SU-DHL-6 (cell line): ENCODE measurements at regions not wholly inside any gene's neighbourhood (a gene's known extent, or its start where the extent isn't known, plus 50 kb on each side); places are given as distances from the start of the nearest gene placed in this dataset.

Source experiments
- H2AFZ ChIP-seq: fragments of 200-600 bp; sonication (generic); 2 replicates; pipeline ENCODE4 v1.6.1; 2014; ENCODE audit warnings: low read depth, mild to moderate bottlenecking, moderate library complexity, mixed read lengths, antibody characterized with exemption, low read length; ENCODE audit not compliant: severe bottlenecking
- H3F3A ChIP-seq: fragments of 200-600 bp; shearing (Covaris generic); 2 replicates; pipeline ENCODE4 v1.6.0; 2016; ENCODE audit warnings: antibody characterized with exemption, mild to moderate bottlenecking; ENCODE audit not compliant: insufficient read depth
- H3K27ac ChIP-seq: fragments of 200-600 bp; sonication (generic); 2 replicates; pipeline ENCODE4 v1.5.1; 2016; ENCODE audit warnings: low read depth, mild to moderate bottlenecking, low read length, moderate library complexity, mixed read lengths
- H3K27me3 ChIP-seq: fragments of 200-600 bp; sonication (generic), shearing (Covaris generic); 2 replicates; pipeline ENCODE4 v1.6.0; 2014; ENCODE audit warnings: mild to moderate bottlenecking, low read length
- H3K36me3 ChIP-seq: fragments of 200-600 bp; sonication (generic); 2 replicates; pipeline ENCODE4 v1.6.1; 2014; ENCODE audit warnings: mild to moderate bottlenecking, low read length, mixed read lengths
- H3K4me2 ChIP-seq: fragments of 300-600, 200-600 bp; shearing (Covaris generic), sonication (generic); 2 replicates; pipeline ENCODE4 v1.6.0; 2014; ENCODE audit warnings: low read length, low read depth, mild to moderate bottlenecking; ENCODE audit not compliant: poor library complexity, severe bottlenecking
- H3K4me3 ChIP-seq: fragments of 200-600 bp; sonication (generic); 2 replicates; pipeline ENCODE4 v1.5.1; 2014; ENCODE audit warnings: antibody characterized with exemption, low read length, mild to moderate bottlenecking, mixed read lengths; ENCODE audit not compliant: insufficient read depth, poor library complexity, severe bottlenecking
- H3K79me2 ChIP-seq: fragments of 200-600 bp; sonication (generic); 2 replicates; pipeline ENCODE4 v1.6.1; 2014; ENCODE audit warnings: mild to moderate bottlenecking, low read length, moderate library complexity; ENCODE audit not compliant: insufficient read depth
- H3K9ac ChIP-seq: fragments of 200-600 bp; sonication (generic); 2 replicates; pipeline ENCODE4 v1.7.0; 2014; ENCODE audit warnings: mild to moderate bottlenecking, low read length
- H3K9me2 ChIP-seq: fragments of 200-600 bp; sonication (generic); replicated peaks from 2 replicates; pipeline ENCODE4 v1.6.1; 2014; ENCODE audit warnings: low read length; ENCODE audit not compliant: insufficient read depth
- H3K9me3 ChIP-seq: fragments of 200-600 bp; sonication (generic); 2 replicates; pipeline ENCODE4 v1.6.1; 2014; ENCODE audit warnings: low read length, mixed read lengths; ENCODE audit not compliant: insufficient read depth
- H4K20me1 ChIP-seq: fragments of 200-600 bp; sonication (generic); 2 replicates; pipeline ENCODE4 v1.6.1; 2014; ENCODE audit warnings: low read depth, mild to moderate bottlenecking, antibody characterized with exemption, low read length, moderate library complexity, mixed read lengths
- EZH2phosphoT487 ChIP-seq: fragments of 200-600 bp; sonication (generic), shearing (Covaris generic); conservative IDR thresholded peaks from 2 replicates; pipeline ENCODE4 v1.6.1; 2018; ENCODE audit warnings: mild to moderate bottlenecking, antibody characterized with exemption, low read length, moderate library complexity, mixed read lengths
- TF ChIP-seq, protein P1 (sequence below): fragments of 200-600 bp; sonication (generic); IDR thresholded peaks from one replicate; pipeline ENCODE4 v1.5.1; 2017; ENCODE audit warnings: antibody characterized with exemption, mild to moderate bottlenecking, low read length, moderate library complexity; ENCODE audit not compliant: insufficient read depth, poor library complexity, severe bottlenecking

DNA sequence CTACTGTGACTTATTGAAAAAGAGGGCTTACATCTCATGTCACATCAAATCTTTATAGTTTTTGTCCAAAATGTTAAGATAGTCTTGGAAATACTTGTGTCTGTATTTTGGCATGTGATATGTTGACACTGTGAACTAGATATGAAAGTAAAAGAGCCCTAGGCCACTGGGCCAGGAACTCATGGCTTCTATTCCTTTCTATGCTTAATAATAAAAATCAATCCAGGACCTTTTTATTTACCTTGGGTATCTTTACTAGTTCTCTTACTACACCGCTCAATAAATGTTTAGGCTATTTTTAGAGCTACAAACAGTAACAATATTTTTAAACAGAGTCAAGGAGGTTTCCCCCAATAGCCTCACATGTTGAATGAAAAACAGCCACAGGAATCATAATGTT lies 348.6 kb upstream of the SLC24A2 start:
- no peaks in the 10 kb centered on the region for H3K9me2 ChIP-seq
- H3K4me3 ChIP-seq = no peak overlapping the region
- no peak overlapping the region for H3K4me2 ChIP-seq
- no peak overlapping the region for H3K27ac ChIP-seq
- TF ChIP-seq EZH2phosphoT487 = no peak
- TF ChIP-seq, protein P1, sequence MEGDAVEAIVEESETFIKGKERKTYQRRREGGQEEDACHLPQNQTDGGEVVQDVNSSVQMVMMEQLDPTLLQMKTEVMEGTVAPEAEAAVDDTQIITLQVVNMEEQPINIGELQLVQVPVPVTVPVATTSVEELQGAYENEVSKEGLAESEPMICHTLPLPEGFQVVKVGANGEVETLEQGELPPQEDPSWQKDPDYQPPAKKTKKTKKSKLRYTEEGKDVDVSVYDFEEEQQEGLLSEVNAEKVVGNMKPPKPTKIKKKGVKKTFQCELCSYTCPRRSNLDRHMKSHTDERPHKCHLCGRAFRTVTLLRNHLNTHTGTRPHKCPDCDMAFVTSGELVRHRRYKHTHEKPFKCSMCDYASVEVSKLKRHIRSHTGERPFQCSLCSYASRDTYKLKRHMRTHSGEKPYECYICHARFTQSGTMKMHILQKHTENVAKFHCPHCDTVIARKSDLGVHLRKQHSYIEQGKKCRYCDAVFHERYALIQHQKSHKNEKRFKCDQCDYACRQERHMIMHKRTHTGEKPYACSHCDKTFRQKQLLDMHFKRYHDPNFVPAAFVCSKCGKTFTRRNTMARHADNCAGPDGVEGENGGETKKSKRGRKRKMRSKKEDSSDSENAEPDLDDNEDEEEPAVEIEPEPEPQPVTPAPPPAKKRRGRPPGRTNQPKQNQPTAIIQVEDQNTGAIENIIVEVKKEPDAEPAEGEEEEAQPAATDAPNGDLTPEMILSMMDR = no peak
- H3F3A ChIP-seq = no peaks in the 10 kb centered on the region
- H3K9ac ChIP-seq = no peak overlapping the region
- H3K36me3 ChIP-seq = no peaks in the 10 kb centered on the region
- no peaks in the 10 kb centered on the region for H3K27me3 ChIP-seq
- H4K20me1 ChIP-seq = no peaks in the 10 kb centered on the region
- no peak overlapping the region for H2AFZ ChIP-seq
- no peaks in the 10 kb centered on the region for H3K79me2 ChIP-seq
- no peaks in the 10 kb centered on the region for H3K9me3 ChIP-seq

DNA sequence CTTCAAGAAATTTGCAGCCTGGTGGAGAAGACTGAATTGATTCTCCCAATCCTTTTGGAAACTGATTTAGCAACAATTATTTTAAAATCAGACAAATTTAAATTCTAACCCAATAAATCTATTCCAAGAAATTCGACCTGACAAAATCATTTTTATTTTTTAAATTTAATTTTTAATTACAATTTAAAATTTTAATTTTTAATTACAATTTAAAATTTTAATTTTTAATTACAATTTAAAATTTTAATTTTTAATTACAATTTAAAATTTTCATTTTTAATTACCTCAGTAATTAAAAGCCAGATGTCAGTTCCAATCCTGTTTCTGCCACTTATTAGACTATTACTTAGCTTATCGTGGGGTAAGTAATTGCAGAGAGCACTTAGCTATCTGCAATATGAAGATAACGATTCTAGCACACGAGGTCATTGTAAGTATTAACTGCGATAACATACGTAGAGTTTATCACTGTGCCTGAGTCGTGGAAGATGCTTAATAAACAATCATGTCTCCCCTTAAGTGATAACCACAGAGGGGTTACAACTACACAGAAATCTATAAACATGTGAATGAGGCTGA lies 346.4 kb upstream of the SLC24A2 start:
- H4K20me1 ChIP-seq = no peaks in the 10 kb centered on the region

DNA sequence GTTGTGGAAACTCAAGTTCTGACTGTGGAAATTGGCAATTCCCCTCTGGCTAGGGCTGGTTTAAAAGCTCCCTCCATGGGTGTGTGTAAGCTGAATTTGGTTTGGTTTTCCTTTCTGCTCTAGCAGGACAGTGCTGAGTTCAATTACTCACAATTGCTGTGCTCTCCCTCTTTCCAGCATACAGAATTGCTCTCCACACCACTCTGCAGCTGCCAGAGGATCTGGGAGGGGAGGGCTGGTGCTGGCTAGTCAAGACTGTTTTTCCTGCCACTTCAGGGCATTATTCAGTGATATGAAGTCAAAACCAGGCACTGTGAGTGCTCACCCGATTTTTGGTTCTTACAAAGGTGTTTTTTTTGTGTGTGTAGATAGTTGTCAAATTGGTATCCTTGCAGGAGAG lies 336.9 kb upstream of the SLC24A2 start:
- H3K9me3 ChIP-seq = no peaks in the 10 kb centered on the region
- no peak overlapping the region for H3K9ac ChIP-seq
- H4K20me1 ChIP-seq = no peaks in the 10 kb centered on the region
- no peaks in the 10 kb centered on the region for H3K9me2 ChIP-seq
- H3F3A ChIP-seq = no peaks in the 10 kb centered on the region
- H3K27ac ChIP-seq = no peak overlapping the region
- TF ChIP-seq, protein P1 = no peak
- no peak for TF ChIP-seq EZH2phosphoT487
- no peaks in the 10 kb centered on the region for H3K36me3 ChIP-seq
- no peak overlapping the region for H3K4me2 ChIP-seq
- H3K27me3 ChIP-seq = no peaks in the 10 kb centered on the region
- no peak overlapping the region for H2AFZ ChIP-seq
- H3K4me3 ChIP-seq = no peak overlapping the region
- no peaks in the 10 kb centered on the region for H3K79me2 ChIP-seq

More for the DNA sequence above, 346.4 kb upstream of the SLC24A2 start:
- TF ChIP-seq EZH2phosphoT487 = no peak
- TF ChIP-seq, protein P1 = no peak
- no peak overlapping the region for H3K27ac ChIP-seq
- no peaks in the 10 kb centered on the region for H3K79me2 ChIP-seq
- no peaks in the 10 kb centered on the region for H3K9me2 ChIP-seq
- no peaks in the 10 kb centered on the region for H3K36me3 ChIP-seq
- no peaks in the 10 kb centered on the region for H3K27me3 ChIP-seq
- H3K4me3 ChIP-seq = no peak overlapping the region
- no peak overlapping the region for H3K4me2 ChIP-seq
- no peaks in the 10 kb centered on the region for H3K9me3 ChIP-seq
- H2AFZ ChIP-seq = no peak overlapping the region
- no peaks in the 10 kb centered on the region for H3F3A ChIP-seq
- no peak overlapping the region for H3K9ac ChIP-seq
